ENCODE measurements at regions not wholly inside any gene's neighbourhood (a gene's known extent, or its start where the extent isn't known, plus 50 kb on each side); places are given as distances from the start of the nearest gene placed in this dataset.

GRCh38 chr13:77969299-77969698 is 50.7 kb upstream of the EDNRB start:
- Histone ChIP-seq H3K4me2 (ENCODE audit: low read length) (no peak overlapping the region), H3K4me3 (ENCODE audit: low read depth, low read length) (no peak overlapping the region), H3K9ac (no peak overlapping the region), H3K9me3 (ENCODE audit: control insufficient read depth, low read length) (no peaks in the 10 kb centered on the region), H3K27ac (no peak overlapping the region), H3K4me1 (no peaks in the 10 kb centered on the region), H3K36me3 (ENCODE audit: control insufficient read depth, insufficient read depth, low read length) (no peaks in the 10 kb centered on the region), H3K27me3 (ENCODE audit: control insufficient read depth, insufficient read depth, low read length) (no peaks in the 10 kb centered on the region), H3K79me2 (no peaks in the 10 kb centered on the region), H2AFZ (no peak overlapping the region)
- TF ChIP-seq CTCF (IDR thresholded peaks at IDR 0.05), result no peak

All from parathyroid adenoma (tissue), 2 donors.